GM23338 (cell line): ENCODE measurements at regions not wholly inside any gene's neighbourhood (a gene's known extent, or its start where the extent isn't known, plus 50 kb on each side); places are given as distances from the start of the nearest gene placed in this dataset.

ENCODE experiments used
- ATAC-seq: fragments of 200-7000 bp; cut with Tn5 transposase; 3 replicates; pipeline ENCODE4 v1.9.1; 2020
- DNase-seq: peaks from one replicate; pipeline ENCODE4 v3.0.0-alpha.2; 2015; ENCODE audit warnings: low spot score
- H2AFZ ChIP-seq: fragments of 200-600 bp; sonication (generic); 2 replicates; pipeline ENCODE4 v1.8.0; 2016; ENCODE audit warnings: antibody characterized with exemption, mild to moderate bottlenecking, moderate library complexity
- H3F3A ChIP-seq: fragments of 200-600 bp; sonication (generic); replicated peaks from 2 replicates; pipeline ENCODE4 v1.8.0; 2017; ENCODE audit warnings: antibody characterized with exemption, mixed run types, low read depth
- H3K27ac ChIP-seq: fragments of 200-600 bp; sonication (generic); 2 replicates; pipeline ENCODE4 v1.6.1; 2016; ENCODE audit warnings: low read depth
- H3K27me3 ChIP-seq: fragments of 200-600 bp; sonication (generic); 2 replicates; pipeline ENCODE4 v1.8.0; 2016; ENCODE audit warnings: mild to moderate bottlenecking, mixed run types, moderate library complexity; ENCODE audit not compliant: insufficient read depth
- H3K36me3 ChIP-seq: fragments of 200-600 bp; sonication (generic); 2 replicates; pipeline ENCODE4 v1.8.0; 2016; ENCODE audit warnings: mild to moderate bottlenecking; ENCODE audit not compliant: insufficient read depth
- H3K4me1 ChIP-seq: fragments of 200-600 bp; sonication (generic); 2 replicates; pipeline ENCODE4 v1.8.0; 2016; ENCODE audit warnings: mild to moderate bottlenecking, moderate library complexity; ENCODE audit not compliant: insufficient read depth
- H3K4me2 ChIP-seq: fragments of 200-600 bp; sonication (generic); 2 replicates; pipeline ENCODE4 v1.7.1; 2017; ENCODE audit warnings: mixed run types
- H3K4me3 ChIP-seq: fragments of 200-600 bp; sonication (generic); 2 replicates; pipeline ENCODE4 v1.6.1; 2016; ENCODE audit warnings: mixed run types
- H3K79me2 ChIP-seq: fragments of 200-600 bp; sonication (generic); replicated peaks from 2 replicates; pipeline ENCODE4 v1.8.0; 2017; ENCODE audit warnings: mild to moderate bottlenecking; ENCODE audit not compliant: insufficient read depth
- H3K9me2 ChIP-seq: fragments of 200-600 bp; sonication (generic); 2 replicates; pipeline ENCODE4 v1.8.0; 2017; ENCODE audit not compliant: insufficient read depth
- H4K20me1 ChIP-seq: fragments of 200-600 bp; sonication (generic); replicated peaks from 2 replicates; pipeline ENCODE4 v1.8.0; 2017; ENCODE audit warnings: mild to moderate bottlenecking; ENCODE audit not compliant: insufficient read depth
- H3K27ac Mint-ChIP-seq: 2 replicates; pipeline ENCODE4 v1.8.0; 2020; ENCODE audit warnings: inconsistent platforms, mild to moderate bottlenecking, moderate library complexity, mixed read lengths
- H3K27me3 Mint-ChIP-seq: 3 replicates; pipeline ENCODE4 v1.8.0; 2022; ENCODE audit warnings: low read depth, mild to moderate bottlenecking, moderate library complexity, mixed read lengths, inconsistent platforms; ENCODE audit not compliant: insufficient read depth, poor library complexity
- H3K36me3 Mint-ChIP-seq: 3 replicates; pipeline ENCODE4 v1.8.0; 2021; ENCODE audit warnings: low read depth, mild to moderate bottlenecking, inconsistent platforms, moderate library complexity, mixed read lengths
- H3K4me1 Mint-ChIP-seq: 3 replicates; pipeline ENCODE4 v1.8.0; 2020; ENCODE audit warnings: mild to moderate bottlenecking, inconsistent platforms, mixed read lengths
- H3K4me3 Mint-ChIP-seq: 3 replicates; pipeline ENCODE4 v1.8.0; 2021; ENCODE audit warnings: moderate library complexity, mild to moderate bottlenecking, inconsistent platforms, mixed read lengths
- H3K9me3 Mint-ChIP-seq: 3 replicates; pipeline ENCODE4 v1.8.0; 2020; ENCODE audit warnings: moderate library complexity, mild to moderate bottlenecking, inconsistent platforms, mixed read lengths
- CREB1 ChIP-seq: fragments of 250-450 bp; sonication (Bioruptor Pico); IDR thresholded peaks from 2 replicates; pipeline ENCODE4 v1.5.0; 2020; ENCODE audit warnings: low read depth, mild to moderate bottlenecking, moderate library complexity
- ETS1 ChIP-seq: IDR thresholded peaks from 2 replicates; pipeline ENCODE4 v1.6.1; 2016; ENCODE audit warnings: antibody characterized with exemption
- EZH2phosphoT487 ChIP-seq: fragments of 200-600 bp; sonication (generic); IDR thresholded peaks from one replicate; pipeline ENCODE4 v1.8.1; 2018; ENCODE audit warnings: antibody characterized with exemption; ENCODE audit not compliant: unreplicated experiment
- JUNB ChIP-seq: IDR thresholded peaks from one replicate; pipeline ENCODE4 v1.6.1; 2016; ENCODE audit warnings: antibody characterized with exemption; ENCODE audit not compliant: unreplicated experiment
- NANOG ChIP-seq: IDR thresholded peaks from 2 replicates; pipeline ENCODE4 v1.6.1; 2016; ENCODE audit warnings: antibody characterized with exemption, borderline replicate concordance
- POLR2AphosphoS5 ChIP-seq: IDR thresholded peaks from 2 replicates; pipeline ENCODE4 v1.6.1; 2016; ENCODE audit warnings: antibody characterized with exemption, low read depth
- REST ChIP-seq: IDR thresholded peaks from one replicate; pipeline ENCODE4 v1.6.1; 2018; ENCODE audit warnings: antibody characterized with exemption; ENCODE audit not compliant: unreplicated experiment
- ZNF114 ChIP-seq: fragments of 250-450 bp; sonication (Bioruptor Pico); IDR thresholded peaks from 2 replicates; pipeline ENCODE4 v1.5.0; 2020; ENCODE audit warnings: mild to moderate bottlenecking, moderate library complexity
- ZNF331 ChIP-seq: fragments of 250-450 bp; sonication (Bioruptor Pico); IDR thresholded peaks from 2 replicates; pipeline ENCODE4 v1.5.0; 2020; ENCODE audit warnings: low read depth, mild to moderate bottlenecking, moderate library complexity
- ZNF462 ChIP-seq: fragments of 250-450 bp; sonication (Bioruptor Pico); IDR thresholded peaks from 2 replicates; pipeline ENCODE4 v1.5.0; 2020; ENCODE audit warnings: mild to moderate bottlenecking, moderate library complexity

GRCh38 chr6:139635401-139636130 lies 261.1 kb upstream of the CITED2 start:
- Histone ChIP-seq H3K36me3 (no peaks in the 10 kb centered on the region), H3K4me2 (no peak overlapping the region), H3F3A (no peaks in the 10 kb centered on the region), H3K4me3 (no peak overlapping the region), H3K4me1 (no peaks in the 10 kb centered on the region), H2AFZ (no peak overlapping the region), H4K20me1 (no peaks in the 10 kb centered on the region), H3K27ac (no peak overlapping the region), H3K27me3 (no peaks in the 10 kb centered on the region), H3K79me2 (no peaks in the 10 kb centered on the region), H3K9me2 (no peaks in the 10 kb centered on the region; the same call in 1 of the 2 replicates)
- no peaks in the 10 kb centered on the region for H3K36me3 Mint-ChIP-seq
- no peaks in the 10 kb centered on the region for H3K4me1 Mint-ChIP-seq
- H3K9me3 Mint-ChIP-seq, result no peaks in the 10 kb centered on the region
- TF ChIP-seq EZH2phosphoT487 (no peak), CREB1 (no peak), ZNF114 (CRISPR knock-in tag) (no peak), NANOG (no peak), REST (no peak), JUNB (no peak), ZNF331 (no peak), POLR2AphosphoS5 (no peak), ETS1 (no peak)
- ATAC-seq (no peak), DNase-seq (no peak)
- no peak overlapping the region for H3K4me3 Mint-ChIP-seq
- H3K27me3 Mint-ChIP-seq, result peaks cover 4% of the 10 kb centered on the region
- no peak overlapping the region for H3K27ac Mint-ChIP-seq

GRCh38 chr6:139632840-139633239 lies 258.4 kb upstream of the CITED2 start:
- peaks cover 4% of the 10 kb centered on the region for H3K27me3 Mint-ChIP-seq
- no peak overlapping the region for H3K27ac ChIP-seq
- no peaks in the 10 kb centered on the region for H3K27me3 ChIP-seq
- H3K9me2 ChIP-seq, result no peaks in the 10 kb centered on the region; the same call in 1 of the 2 replicates
- H3K4me1 ChIP-seq, result peaks cover 1% of the 10 kb centered on the region; the same call in 1 of the 2 replicates
- H3K4me2 ChIP-seq, result no peak overlapping the region
- H3K27ac Mint-ChIP-seq, result no peak overlapping the region
- no peak overlapping the region for H3K4me3 Mint-ChIP-seq
- no peaks in the 10 kb centered on the region for H4K20me1 ChIP-seq
- H3K36me3 Mint-ChIP-seq, result no peaks in the 10 kb centered on the region
- no peak for DNase-seq
- no peaks in the 10 kb centered on the region for H3K36me3 ChIP-seq
- no peaks in the 10 kb centered on the region for H3F3A ChIP-seq
- no peak overlapping the region for H3K4me3 ChIP-seq
- no peaks in the 10 kb centered on the region for H3K79me2 ChIP-seq
- no peaks in the 10 kb centered on the region for H3K9me3 Mint-ChIP-seq
- peaks cover 5% of the 10 kb centered on the region; the same call in 2 of the 3 replicates for H3K4me1 Mint-ChIP-seq
- H2AFZ ChIP-seq, result no peak overlapping the region
- ATAC-seq, result no peak
- TF ChIP-seq ZNF462 (CRISPR knock-in tag) (no peak), NANOG (no peak), CREB1 (no peak), ZNF114 (CRISPR knock-in tag) (no peak), ETS1 (no peak)
